ENCODE measurements at regions not wholly inside any gene's neighbourhood (a gene's known extent, or its start where the extent isn't known, plus 50 kb on each side); places are given as distances from the start of the nearest gene placed in this dataset.

DNA sequence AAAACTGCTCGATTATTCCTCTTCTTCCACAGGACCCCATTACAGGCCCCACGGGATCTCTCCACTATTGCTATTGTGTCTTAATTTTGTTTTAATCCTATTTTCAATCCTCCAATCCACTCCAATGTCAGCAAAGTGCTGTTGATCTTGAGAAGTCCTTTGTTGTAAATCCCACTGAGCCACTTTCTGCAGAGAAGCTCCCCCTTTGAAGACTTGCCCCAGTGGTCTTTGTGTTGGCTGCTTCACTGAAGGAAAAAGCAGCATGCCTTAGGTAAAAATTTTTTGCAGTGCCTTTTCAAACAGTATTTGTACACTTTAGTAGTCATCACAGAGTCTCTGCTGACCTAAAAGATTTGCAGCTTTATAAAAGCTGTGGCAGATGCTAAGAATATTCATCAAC, 252.0 kb upstream of the SLC7A11 start:
- ChIA-PET POLR2A (no interaction called here), CTCF (interaction anchor here (0.6 to 2.1 kb wide), 4 partner anchors 13 to 444 kb away, joined by 3 to 8 read pairs (median 4); no protein-coding TSS in a partner anchor)
- DNase-seq (ENCODE audit: unreplicated experiment) = no peak
- Mint-ChIP-seq H3K4me3 (ENCODE audit: unreplicated experiment) (no peak overlapping the region), H3K36me3 (ENCODE audit: insufficient read depth, unreplicated experiment) (no peaks in the 10 kb centered on the region), H3K27me3 (ENCODE audit: insufficient read depth, unreplicated experiment) (no peaks in the 10 kb centered on the region), H3K4me1 (ENCODE audit: insufficient read depth, unreplicated experiment) (no peaks in the 10 kb centered on the region), H3K27ac (ENCODE audit: low read depth, unreplicated experiment) (no peak overlapping the region), H3K9me3 (ENCODE audit: unreplicated experiment) (no peaks in the 10 kb centered on the region)
- no TSS peak for BruUV-seq (replicated peaks)
- TF ChIP-seq, protein P1, sequence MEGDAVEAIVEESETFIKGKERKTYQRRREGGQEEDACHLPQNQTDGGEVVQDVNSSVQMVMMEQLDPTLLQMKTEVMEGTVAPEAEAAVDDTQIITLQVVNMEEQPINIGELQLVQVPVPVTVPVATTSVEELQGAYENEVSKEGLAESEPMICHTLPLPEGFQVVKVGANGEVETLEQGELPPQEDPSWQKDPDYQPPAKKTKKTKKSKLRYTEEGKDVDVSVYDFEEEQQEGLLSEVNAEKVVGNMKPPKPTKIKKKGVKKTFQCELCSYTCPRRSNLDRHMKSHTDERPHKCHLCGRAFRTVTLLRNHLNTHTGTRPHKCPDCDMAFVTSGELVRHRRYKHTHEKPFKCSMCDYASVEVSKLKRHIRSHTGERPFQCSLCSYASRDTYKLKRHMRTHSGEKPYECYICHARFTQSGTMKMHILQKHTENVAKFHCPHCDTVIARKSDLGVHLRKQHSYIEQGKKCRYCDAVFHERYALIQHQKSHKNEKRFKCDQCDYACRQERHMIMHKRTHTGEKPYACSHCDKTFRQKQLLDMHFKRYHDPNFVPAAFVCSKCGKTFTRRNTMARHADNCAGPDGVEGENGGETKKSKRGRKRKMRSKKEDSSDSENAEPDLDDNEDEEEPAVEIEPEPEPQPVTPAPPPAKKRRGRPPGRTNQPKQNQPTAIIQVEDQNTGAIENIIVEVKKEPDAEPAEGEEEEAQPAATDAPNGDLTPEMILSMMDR (IDR thresholded peaks at IDR 0.05; ENCODE audit: unreplicated experiment) = no peak
- intact Hi-C loops (cut with micrococcal nuclease) = loop anchor here (2.0 to 10.0 kb wide), 4 partner anchors 187 to 459 kb away; no protein-coding TSS in a partner anchor

DNA sequence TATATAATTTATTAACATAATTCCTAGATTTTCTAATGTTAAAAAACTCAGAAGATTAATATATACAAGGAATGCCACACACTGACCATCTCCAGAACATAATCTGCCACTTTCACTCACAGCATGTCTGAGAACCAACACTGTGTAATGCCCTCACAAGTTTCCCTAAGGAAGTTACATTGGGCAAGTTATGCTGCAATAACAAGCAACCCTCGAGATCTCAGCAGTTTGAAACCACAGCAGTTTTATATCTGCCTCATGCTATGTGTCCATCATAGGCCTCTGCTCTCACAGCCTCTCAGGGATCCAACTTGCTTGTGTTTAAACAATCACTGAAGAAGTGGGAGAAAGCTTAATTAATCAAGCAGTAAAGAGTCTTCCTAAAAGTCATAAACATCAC, 250.0 kb upstream of the SLC7A11 start:
- TF ChIP-seq, protein P1 (IDR thresholded peaks at IDR 0.05; ENCODE audit: unreplicated experiment) = no peak
- Mint-ChIP-seq H3K27me3 (ENCODE audit: insufficient read depth, unreplicated experiment) (no peaks in the 10 kb centered on the region), H3K4me1 (ENCODE audit: insufficient read depth, unreplicated experiment) (no peaks in the 10 kb centered on the region), H3K9me3 (ENCODE audit: unreplicated experiment) (no peaks in the 10 kb centered on the region), H3K4me3 (ENCODE audit: unreplicated experiment) (no peak overlapping the region), H3K36me3 (ENCODE audit: insufficient read depth, unreplicated experiment) (no peaks in the 10 kb centered on the region), H3K27ac (ENCODE audit: low read depth, unreplicated experiment) (no peak overlapping the region)
- CTCF ChIA-PET = interaction anchor here (1.2 kb wide), 1 partner anchor 11 kb away, joined by 3 read pairs; no protein-coding TSS in a partner anchor
- POLR2A ChIA-PET = no interaction called here
- no TSS peak for BruUV-seq (replicated peaks)
- DNase-seq (ENCODE audit: unreplicated experiment) = no peak
- intact Hi-C loops (cut with micrococcal nuclease) = loop anchor here (10.0 kb wide), 1 partner anchor 297 kb away; no protein-coding TSS in a partner anchor

DNA sequence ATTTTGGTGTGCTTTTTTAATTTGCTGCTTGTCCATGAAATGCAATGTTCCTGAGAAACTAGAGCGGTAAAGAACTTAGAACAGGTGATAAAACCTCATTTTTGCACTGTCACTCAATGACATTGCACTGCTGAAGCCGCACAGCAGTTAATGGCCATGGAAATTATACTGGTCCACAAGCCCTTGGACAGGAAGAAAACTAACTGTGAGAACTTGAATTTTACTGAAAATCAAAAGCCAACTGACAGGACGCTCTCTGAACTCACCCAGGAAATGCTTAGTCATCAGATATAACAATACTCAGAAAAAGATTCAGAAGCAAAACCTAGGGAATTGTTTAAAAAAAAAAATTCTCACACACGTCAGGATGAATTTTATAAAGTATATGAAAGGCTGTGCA, 246.4 kb upstream of the SLC7A11 start:
- POLR2A ChIA-PET = no interaction called here
- no peak overlapping the region for H3K4me3 Mint-ChIP-seq (ENCODE audit: unreplicated experiment)

DNA sequence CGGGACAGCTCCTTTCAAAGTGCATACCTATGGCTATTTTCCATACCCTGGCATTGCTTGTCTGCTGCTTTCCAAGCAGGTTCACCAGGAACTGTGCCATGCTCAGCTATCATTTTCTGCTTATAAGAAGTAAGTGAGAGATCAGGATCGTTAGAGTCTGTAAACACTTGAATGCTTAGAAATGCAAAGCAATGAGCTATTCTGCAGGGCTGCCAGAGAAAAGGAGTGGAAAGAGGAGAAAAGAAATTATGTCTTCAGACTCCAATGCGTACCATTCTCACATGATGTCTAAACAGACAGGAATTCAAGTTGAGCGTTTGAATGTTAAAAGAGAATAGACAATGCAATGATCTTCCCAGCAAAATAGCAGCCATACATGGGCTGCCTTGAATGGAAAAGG, 245.5 kb upstream of the SLC7A11 start:
- ChIA-PET CTCF (no interaction called here), POLR2A (interaction anchor here (0.6 kb wide), 2 partner anchors 329 to 443 kb away, joined by 3 read pairs; no protein-coding TSS in a partner anchor)
- intact Hi-C loops (cut with micrococcal nuclease) = no loop called here
- Mint-ChIP-seq H3K27me3 (ENCODE audit: insufficient read depth, unreplicated experiment) (no peaks in the 10 kb centered on the region), H3K36me3 (ENCODE audit: insufficient read depth, unreplicated experiment) (no peaks in the 10 kb centered on the region), H3K9me3 (ENCODE audit: unreplicated experiment) (no peaks in the 10 kb centered on the region), H3K27ac (ENCODE audit: low read depth, unreplicated experiment) (no peak overlapping the region), H3K4me1 (ENCODE audit: insufficient read depth, unreplicated experiment) (no peaks in the 10 kb centered on the region), H3K4me3 (ENCODE audit: unreplicated experiment) (no peak overlapping the region)
- TF ChIP-seq, protein P1 (IDR thresholded peaks at IDR 0.05; ENCODE audit: unreplicated experiment) = no peak
- DNase-seq (ENCODE audit: unreplicated experiment) = no peak
- no TSS peak for BruUV-seq (replicated peaks)

More for the DNA sequence above, 246.4 kb upstream of the SLC7A11 start:
- Mint-ChIP-seq H3K9me3 (ENCODE audit: unreplicated experiment) (no peaks in the 10 kb centered on the region), H3K27ac (ENCODE audit: low read depth, unreplicated experiment) (no peak overlapping the region), H3K27me3 (ENCODE audit: insufficient read depth, unreplicated experiment) (no peaks in the 10 kb centered on the region), H3K36me3 (ENCODE audit: insufficient read depth, unreplicated experiment) (no peaks in the 10 kb centered on the region), H3K4me1 (ENCODE audit: insufficient read depth, unreplicated experiment) (no peaks in the 10 kb centered on the region)
- DNase-seq (ENCODE audit: unreplicated experiment) = peak; percentile 2
- intact Hi-C loops (cut with micrococcal nuclease) = no loop called here
- TF ChIP-seq, protein P1 (IDR thresholded peaks at IDR 0.05; ENCODE audit: unreplicated experiment) = no peak
- BruUV-seq (replicated peaks) = no TSS peak
- CTCF ChIA-PET = no interaction called here

Measured in MCF 10A (cell line).